AG09309 (cell line): ENCODE measurements at regions not wholly inside any gene's neighbourhood (a gene's known extent, or its start where the extent isn't known, plus 50 kb on each side); places are given as distances from the start of the nearest gene placed in this dataset.

Experiments
- DNase-seq: peaks from one replicate; pipeline ENCODE4 v3.0.0-alpha.2; 2010; ENCODE audit warnings: low read depth
- H3K4me3 ChIP-seq: 2 replicates; pipeline ENCODE4 v1.5.1; 2011; ENCODE audit warnings: mild to moderate bottlenecking, low read depth, low read length, moderate library complexity; ENCODE audit not compliant: control insufficient read depth
- CTCF ChIP-seq: IDR thresholded peaks from 2 replicates; pipeline ENCODE4 v1.5.1; 2011; ENCODE audit warnings: mild to moderate bottlenecking, low read depth, low read length, inconsistent platforms; ENCODE audit not compliant: insufficient read depth, control insufficient read depth; ENCODE audit errors: missing control alignments

- DNase-seq = no peak
- no peak for TF ChIP-seq CTCF
Observed at GRCh38 chr13:90217275-90217674, 1130.2 kb upstream of the MIR17HG start.

GRCh38 chr13:90222758-90223157, 1124.7 kb upstream of the MIR17HG start:
- no peak overlapping the region for H3K4me3 ChIP-seq
- no peak for TF ChIP-seq CTCF
- no peak for DNase-seq

More at GRCh38 chr13:90217275-90217674, 1130.2 kb upstream of the MIR17HG start:
- no peak overlapping the region for H3K4me3 ChIP-seq

- TF ChIP-seq CTCF = no peak
- H3K4me3 ChIP-seq = no peak overlapping the region
- DNase-seq = no peak
Observed at GRCh38 chr13:90230311-90230710, 1117.2 kb upstream of the MIR17HG start.

- no peak for TF ChIP-seq CTCF
- DNase-seq = no peak
- H3K4me3 ChIP-seq = no peak overlapping the region
Observed at GRCh38 chr13:90232291-90232690, 1115.2 kb upstream of the MIR17HG start.

GRCh38 chr13:90233933-90234672, 1113.4 kb upstream of the MIR17HG start:
- no peak overlapping the region for H3K4me3 ChIP-seq
- no peak for DNase-seq
- no peak for TF ChIP-seq CTCF

- no peak overlapping the region for H3K4me3 ChIP-seq
- no peak for DNase-seq
- no peak for TF ChIP-seq CTCF
Observed at GRCh38 chr13:90237852-90238251, 1109.6 kb upstream of the MIR17HG start.
